ENCODE measurements at regions not wholly inside any gene's neighbourhood (a gene's known extent, or its start where the extent isn't known, plus 50 kb on each side); places are given as distances from the start of the nearest gene placed in this dataset.

GRCh38 chr10:64070241-64070640 is 549.0 kb downstream of the REEP3 start:
- H3K4me1 Mint-ChIP-seq (ENCODE audit: insufficient read depth, unreplicated experiment): peaks cover 6% of the 10 kb centered on the region
- intact Hi-C loops (cut with micrococcal nuclease): no loop called here
- BruUV-seq (replicated peaks): no TSS peak
- H3K4me3 Mint-ChIP-seq (ENCODE audit: unreplicated experiment): no peak overlapping the region
- H3K36me3 Mint-ChIP-seq (ENCODE audit: insufficient read depth, unreplicated experiment): no peaks in the 10 kb centered on the region
- no peak overlapping the region for H3K27ac Mint-ChIP-seq (ENCODE audit: low read depth, unreplicated experiment)
- POLR2A ChIA-PET: no interaction called here
- no peak for DNase-seq (ENCODE audit: unreplicated experiment)
- TF ChIP-seq, protein P1, sequence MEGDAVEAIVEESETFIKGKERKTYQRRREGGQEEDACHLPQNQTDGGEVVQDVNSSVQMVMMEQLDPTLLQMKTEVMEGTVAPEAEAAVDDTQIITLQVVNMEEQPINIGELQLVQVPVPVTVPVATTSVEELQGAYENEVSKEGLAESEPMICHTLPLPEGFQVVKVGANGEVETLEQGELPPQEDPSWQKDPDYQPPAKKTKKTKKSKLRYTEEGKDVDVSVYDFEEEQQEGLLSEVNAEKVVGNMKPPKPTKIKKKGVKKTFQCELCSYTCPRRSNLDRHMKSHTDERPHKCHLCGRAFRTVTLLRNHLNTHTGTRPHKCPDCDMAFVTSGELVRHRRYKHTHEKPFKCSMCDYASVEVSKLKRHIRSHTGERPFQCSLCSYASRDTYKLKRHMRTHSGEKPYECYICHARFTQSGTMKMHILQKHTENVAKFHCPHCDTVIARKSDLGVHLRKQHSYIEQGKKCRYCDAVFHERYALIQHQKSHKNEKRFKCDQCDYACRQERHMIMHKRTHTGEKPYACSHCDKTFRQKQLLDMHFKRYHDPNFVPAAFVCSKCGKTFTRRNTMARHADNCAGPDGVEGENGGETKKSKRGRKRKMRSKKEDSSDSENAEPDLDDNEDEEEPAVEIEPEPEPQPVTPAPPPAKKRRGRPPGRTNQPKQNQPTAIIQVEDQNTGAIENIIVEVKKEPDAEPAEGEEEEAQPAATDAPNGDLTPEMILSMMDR (IDR thresholded peaks at IDR 0.05; ENCODE audit: unreplicated experiment): no peak
- H3K27me3 Mint-ChIP-seq (ENCODE audit: insufficient read depth, unreplicated experiment): no peaks in the 10 kb centered on the region
- no peaks in the 10 kb centered on the region for H3K9me3 Mint-ChIP-seq (ENCODE audit: unreplicated experiment)
- CTCF ChIA-PET: interaction anchor here (1.7 kb wide), 1 partner anchor 28 kb away, joined by 8 read pairs; no protein-coding TSS in a partner anchor

DNA sequence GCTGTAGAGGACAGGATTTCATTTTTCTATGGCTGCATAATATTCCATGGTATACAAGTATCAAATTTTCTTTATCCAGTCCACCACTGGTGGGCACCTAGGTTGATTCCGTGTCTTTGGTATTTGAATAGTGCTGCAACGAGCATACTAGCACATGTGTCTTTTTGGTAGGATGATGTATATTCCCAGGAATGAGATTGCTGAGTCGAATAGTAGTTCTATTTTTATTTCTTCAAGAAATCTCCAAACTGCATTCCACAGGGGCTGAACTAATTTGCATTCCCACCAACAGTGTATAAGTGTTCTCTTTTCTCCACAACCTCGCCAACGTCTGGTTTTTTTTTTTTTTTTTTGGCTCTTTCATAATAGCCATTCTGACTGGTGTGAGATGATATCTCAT is 550.0 kb downstream of the REEP3 start:
- ChIA-PET POLR2A (no interaction called here), CTCF (no interaction called here)
- TF ChIP-seq, protein P1 (IDR thresholded peaks at IDR 0.05; ENCODE audit: unreplicated experiment): no peak
- Mint-ChIP-seq H3K9me3 (ENCODE audit: unreplicated experiment) (no peaks in the 10 kb centered on the region), H3K36me3 (ENCODE audit: insufficient read depth, unreplicated experiment) (no peaks in the 10 kb centered on the region), H3K4me1 (ENCODE audit: insufficient read depth, unreplicated experiment) (peaks cover 6% of the 10 kb centered on the region), H3K4me3 (ENCODE audit: unreplicated experiment) (no peak overlapping the region), H3K27ac (ENCODE audit: low read depth, unreplicated experiment) (no peak overlapping the region), H3K27me3 (ENCODE audit: insufficient read depth, unreplicated experiment) (no peaks in the 10 kb centered on the region)
- no TSS peak for BruUV-seq (replicated peaks)
- intact Hi-C loops (cut with micrococcal nuclease): no loop called here
- DNase-seq (ENCODE audit: unreplicated experiment): no peak

- Mint-ChIP-seq H3K27ac (ENCODE audit: low read depth, unreplicated experiment) (no peak overlapping the region), H3K27me3 (ENCODE audit: insufficient read depth, unreplicated experiment) (no peaks in the 10 kb centered on the region)
- CTCF ChIA-PET: no interaction called here
Measured at GRCh38 chr10:64075604-64076003, 554.4 kb downstream of the REEP3 start.

GRCh38 chr10:64076322-64076940 is 555.2 kb downstream of the REEP3 start:
- ChIA-PET CTCF (interaction anchor here (0.7 kb wide), 1 partner anchor 24 kb away, joined by 3 read pairs; no protein-coding TSS in a partner anchor), POLR2A (no interaction called here)
- intact Hi-C loops (cut with micrococcal nuclease): no loop called here
- no peak for DNase-seq (ENCODE audit: unreplicated experiment)
- no peaks in the 10 kb centered on the region for H3K36me3 Mint-ChIP-seq (ENCODE audit: insufficient read depth, unreplicated experiment)
- TF ChIP-seq, protein P1 (IDR thresholded peaks at IDR 0.05; ENCODE audit: unreplicated experiment): no peak
- H3K9me3 Mint-ChIP-seq (ENCODE audit: unreplicated experiment): no peaks in the 10 kb centered on the region
- H3K27me3 Mint-ChIP-seq (ENCODE audit: insufficient read depth, unreplicated experiment): no peaks in the 10 kb centered on the region
- no TSS peak for BruUV-seq (replicated peaks)
- peaks cover 4% of the 10 kb centered on the region for H3K4me1 Mint-ChIP-seq (ENCODE audit: insufficient read depth, unreplicated experiment)
- no peak overlapping the region for H3K4me3 Mint-ChIP-seq (ENCODE audit: unreplicated experiment)
- H3K27ac Mint-ChIP-seq (ENCODE audit: low read depth, unreplicated experiment): no peak overlapping the region

More at GRCh38 chr10:64075604-64076003, 554.4 kb downstream of the REEP3 start:
- Mint-ChIP-seq H3K4me3 (ENCODE audit: unreplicated experiment) (no peak overlapping the region), H3K9me3 (ENCODE audit: unreplicated experiment) (no peaks in the 10 kb centered on the region), H3K4me1 (ENCODE audit: insufficient read depth, unreplicated experiment) (peaks cover 6% of the 10 kb centered on the region), H3K36me3 (ENCODE audit: insufficient read depth, unreplicated experiment) (no peaks in the 10 kb centered on the region)
- POLR2A ChIA-PET: no interaction called here
- intact Hi-C loops (cut with micrococcal nuclease): no loop called here
- no peak for DNase-seq (ENCODE audit: unreplicated experiment)
- TF ChIP-seq, protein P1 (IDR thresholded peaks at IDR 0.05; ENCODE audit: unreplicated experiment): no peak
- BruUV-seq (replicated peaks): no TSS peak

Measured in MCF 10A (cell line).